ENCODE measurements at regions not wholly inside any gene's neighbourhood (a gene's known extent, or its start where the extent isn't known, plus 50 kb on each side); places are given as distances from the start of the nearest gene placed in this dataset.

DNA sequence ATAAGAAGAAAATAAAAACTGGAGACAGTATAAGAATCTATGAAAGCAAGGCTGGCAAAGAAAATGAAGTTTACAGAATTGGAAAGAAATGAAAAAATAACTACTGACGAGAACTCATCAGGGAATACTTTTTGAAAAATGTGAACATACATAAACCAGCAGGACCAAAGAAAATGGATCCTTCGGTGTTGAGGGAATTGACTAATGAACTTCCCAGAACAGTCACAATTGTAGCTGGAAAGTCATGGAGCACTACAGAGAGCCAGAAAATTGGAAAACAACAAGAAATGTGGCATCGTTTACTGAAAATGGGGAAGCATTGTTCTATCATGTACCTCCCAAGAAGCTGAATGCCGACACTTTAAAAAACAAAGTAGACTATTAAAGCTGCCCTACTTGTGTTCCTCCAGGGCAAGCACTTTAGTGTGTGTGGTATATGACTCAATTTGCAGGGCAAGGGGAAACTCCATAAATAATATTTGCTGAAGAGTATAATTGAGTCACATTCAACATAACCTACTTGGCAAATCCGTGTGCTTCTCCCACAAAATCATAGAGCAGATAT, 1221.6 kb upstream of the NRXN1 start:
- DNase-seq (ENCODE audit: low read depth in 4 of 6, low spot score in 6 of 6): peak in 3 of 6 donors; percentile 15 to 91 (median 17)
- Histone ChIP-seq H3K9me3 (ENCODE audit: control insufficient read depth, insufficient read depth, low read length) (no peaks in the 10 kb centered on the region), H3K4me1 (ENCODE audit: control insufficient read depth, insufficient read depth, low read length) (no peaks in the 10 kb centered on the region), H3K36me3 (ENCODE audit: control insufficient read depth, insufficient read depth, low read length) (no peaks in the 10 kb centered on the region), H3K27me3 (ENCODE audit: control insufficient read depth, insufficient read depth, low read length) (no peaks in the 10 kb centered on the region), H3K27ac (ENCODE audit: low read depth, low read length) (no peak overlapping the region), H3K4me3 (ENCODE audit: low read depth, low read length) (no peak overlapping the region)
- 100% methylated on average over 1 of the region's 5 CpGs for WGBS (ENCODE audit: insufficient coverage)

DNA sequence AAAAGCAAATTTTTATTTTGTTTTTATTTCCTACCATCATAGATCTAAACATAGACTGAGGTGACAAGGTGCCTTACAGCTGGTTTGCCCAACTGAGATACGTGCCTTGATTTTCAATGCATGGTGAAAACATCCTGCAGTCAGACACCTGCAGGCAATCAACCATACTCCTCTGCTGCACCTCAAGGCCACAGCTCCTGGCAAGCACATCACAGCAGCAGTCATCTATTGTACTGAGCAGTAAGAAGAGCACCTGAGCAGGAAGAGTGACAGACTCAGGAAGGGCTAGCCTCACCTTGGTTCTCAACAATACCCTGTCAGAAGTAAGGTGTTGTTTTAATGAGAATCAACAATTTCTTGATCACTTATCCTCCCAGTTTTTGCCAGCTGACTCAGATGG, 1206.8 kb upstream of the NRXN1 start:
- H3K27ac ChIP-seq (ENCODE audit: low read depth, low read length): no peak overlapping the region
- no peak overlapping the region for H3K4me3 ChIP-seq (ENCODE audit: low read depth, low read length)
- H3K4me1 ChIP-seq (ENCODE audit: control insufficient read depth, insufficient read depth, low read length): no peaks in the 10 kb centered on the region
- no peak for DNase-seq (ENCODE audit: low read depth in 4 of 6, low spot score in 6 of 6)
- H3K36me3 ChIP-seq (ENCODE audit: control insufficient read depth, insufficient read depth, low read length): no peaks in the 10 kb centered on the region
- no peaks in the 10 kb centered on the region for H3K27me3 ChIP-seq (ENCODE audit: control insufficient read depth, insufficient read depth, low read length)
- 67% methylated on average over 1 of the region's 1 CpG for WGBS (ENCODE audit: insufficient coverage)
- no peaks in the 10 kb centered on the region for H3K9me3 ChIP-seq (ENCODE audit: control insufficient read depth, insufficient read depth, low read length)

DNA sequence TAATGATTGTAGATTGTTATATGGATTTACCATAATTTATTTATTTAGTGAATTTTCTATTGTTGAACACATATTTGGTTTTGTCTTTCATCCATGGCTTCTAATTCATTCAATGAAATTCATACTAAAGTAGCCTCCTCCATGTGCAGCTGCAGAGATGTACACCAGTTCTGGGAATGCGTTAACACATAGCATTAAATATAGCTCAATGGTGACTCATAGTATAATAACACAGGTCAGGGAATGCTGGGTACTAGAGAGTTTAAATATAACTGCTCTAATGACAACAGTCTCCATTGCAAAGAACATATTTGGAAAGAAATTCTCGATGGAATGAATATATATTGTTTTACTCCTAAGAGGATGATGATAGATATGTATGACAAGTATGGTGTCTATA, 1190.2 kb upstream of the NRXN1 start:
- Histone ChIP-seq H3K27me3 (ENCODE audit: control insufficient read depth, insufficient read depth, low read length) (no peaks in the 10 kb centered on the region), H3K4me1 (ENCODE audit: control insufficient read depth, insufficient read depth, low read length) (no peaks in the 10 kb centered on the region), H3K36me3 (ENCODE audit: control insufficient read depth, insufficient read depth, low read length) (no peaks in the 10 kb centered on the region), H3K4me3 (ENCODE audit: low read depth, low read length) (no peak overlapping the region), H3K9me3 (ENCODE audit: control insufficient read depth, insufficient read depth, low read length) (no peaks in the 10 kb centered on the region), H3K27ac (ENCODE audit: low read depth, low read length) (no peak overlapping the region)
- no CpG with 5 or more reads among the region's 2 CpGs for WGBS (ENCODE audit: insufficient coverage)
- DNase-seq (ENCODE audit: low read depth in 4 of 6, low spot score in 6 of 6): no peak

DNA sequence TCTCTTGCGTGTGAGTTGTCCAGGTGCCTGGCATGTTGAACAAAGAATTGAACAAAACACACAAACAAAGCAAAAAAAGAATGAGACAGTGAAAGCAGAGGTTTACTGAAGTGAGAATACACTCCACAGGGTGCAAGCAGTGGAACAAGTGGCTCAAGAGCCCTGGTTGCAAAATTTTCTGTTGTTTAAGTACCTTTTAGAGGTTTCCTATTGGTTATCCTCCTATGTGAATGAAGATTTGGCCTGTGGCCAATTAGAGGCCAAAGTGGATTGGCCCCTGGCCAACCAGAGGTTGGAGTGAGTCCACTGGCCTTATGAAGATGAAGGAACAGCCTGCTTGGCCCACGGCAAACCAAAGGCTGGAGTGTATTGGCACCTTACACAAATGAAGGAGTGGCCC, 1188.5 kb upstream of the NRXN1 start:
- Histone ChIP-seq H3K9me3 (ENCODE audit: control insufficient read depth, insufficient read depth, low read length) (no peaks in the 10 kb centered on the region), H3K36me3 (ENCODE audit: control insufficient read depth, insufficient read depth, low read length) (no peaks in the 10 kb centered on the region), H3K4me1 (ENCODE audit: control insufficient read depth, insufficient read depth, low read length) (no peaks in the 10 kb centered on the region), H3K4me3 (ENCODE audit: low read depth, low read length) (no peak overlapping the region), H3K27ac (ENCODE audit: low read depth, low read length) (no peak overlapping the region), H3K27me3 (ENCODE audit: control insufficient read depth, insufficient read depth, low read length) (no peaks in the 10 kb centered on the region)
- DNase-seq (ENCODE audit: low read depth in 4 of 6, low spot score in 6 of 6): peak in 1 of 6 donors; percentile 6
- 58% methylated on average over 1 of the region's 2 CpGs for WGBS (ENCODE audit: insufficient coverage)

DNA sequence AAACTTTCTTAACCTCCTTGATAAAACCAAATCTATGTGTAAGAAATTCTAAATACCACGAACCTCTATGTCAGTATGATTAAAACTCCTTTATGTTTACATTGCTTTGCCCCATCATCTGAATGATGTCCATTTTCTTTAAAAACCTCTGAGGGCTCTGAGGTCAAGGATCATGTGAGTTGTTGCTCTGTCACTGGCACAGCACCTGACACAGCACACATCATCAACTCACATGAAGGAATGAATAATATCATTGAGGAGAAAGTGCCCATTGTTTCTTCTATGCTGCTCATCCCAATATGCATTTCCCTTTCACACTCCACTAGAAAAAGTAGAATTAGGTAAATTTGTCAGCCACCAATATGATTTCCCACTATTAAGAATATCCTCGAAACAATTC, 1178.7 kb upstream of the NRXN1 start:
- H3K9me3 ChIP-seq (ENCODE audit: control insufficient read depth, insufficient read depth, low read length): no peaks in the 10 kb centered on the region
- no peaks in the 10 kb centered on the region for H3K27me3 ChIP-seq (ENCODE audit: control insufficient read depth, insufficient read depth, low read length)
- H3K27ac ChIP-seq (ENCODE audit: low read depth, low read length): no peak overlapping the region
- WGBS (ENCODE audit: insufficient coverage): no CpG with 5 or more reads among the region's 2 CpGs
- DNase-seq (ENCODE audit: low read depth in 4 of 6, low spot score in 6 of 6): no peak
- no peaks in the 10 kb centered on the region for H3K36me3 ChIP-seq (ENCODE audit: control insufficient read depth, insufficient read depth, low read length)
- no peak overlapping the region for H3K4me3 ChIP-seq (ENCODE audit: low read depth, low read length)
- no peaks in the 10 kb centered on the region for H3K4me1 ChIP-seq (ENCODE audit: control insufficient read depth, insufficient read depth, low read length)

DNA sequence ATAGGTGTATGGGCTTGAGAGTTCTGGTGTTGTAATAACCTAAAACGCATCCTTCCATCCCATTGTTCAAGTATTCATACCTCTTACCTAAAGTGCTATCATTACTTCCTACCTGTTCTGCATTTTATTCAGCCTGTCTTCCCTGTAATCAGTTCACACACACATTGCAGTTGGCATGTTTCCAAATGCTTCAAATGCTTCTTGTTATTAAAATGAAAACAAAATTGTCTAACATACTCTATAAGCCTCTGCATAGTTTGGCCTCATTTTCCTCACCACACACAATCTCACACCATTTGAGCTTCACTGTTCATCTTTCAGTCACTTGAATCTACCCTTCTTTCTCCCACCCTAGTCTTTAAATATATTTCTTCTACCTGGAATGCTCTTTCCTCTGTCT, 1178.2 kb upstream of the NRXN1 start:
- H3K4me1 ChIP-seq (ENCODE audit: control insufficient read depth, insufficient read depth, low read length): no peaks in the 10 kb centered on the region
- WGBS (ENCODE audit: insufficient coverage): no CpG with 5 or more reads among the region's 1 CpG
- DNase-seq (ENCODE audit: low read depth in 4 of 6, low spot score in 6 of 6): peak in 1 of 6 donors; percentile 21
- H3K27ac ChIP-seq (ENCODE audit: low read depth, low read length): no peak overlapping the region
- no peaks in the 10 kb centered on the region for H3K9me3 ChIP-seq (ENCODE audit: control insufficient read depth, insufficient read depth, low read length)
- H3K36me3 ChIP-seq (ENCODE audit: control insufficient read depth, insufficient read depth, low read length): no peaks in the 10 kb centered on the region
- no peaks in the 10 kb centered on the region for H3K27me3 ChIP-seq (ENCODE audit: control insufficient read depth, insufficient read depth, low read length)
- H3K4me3 ChIP-seq (ENCODE audit: low read depth, low read length): no peak overlapping the region

DNA sequence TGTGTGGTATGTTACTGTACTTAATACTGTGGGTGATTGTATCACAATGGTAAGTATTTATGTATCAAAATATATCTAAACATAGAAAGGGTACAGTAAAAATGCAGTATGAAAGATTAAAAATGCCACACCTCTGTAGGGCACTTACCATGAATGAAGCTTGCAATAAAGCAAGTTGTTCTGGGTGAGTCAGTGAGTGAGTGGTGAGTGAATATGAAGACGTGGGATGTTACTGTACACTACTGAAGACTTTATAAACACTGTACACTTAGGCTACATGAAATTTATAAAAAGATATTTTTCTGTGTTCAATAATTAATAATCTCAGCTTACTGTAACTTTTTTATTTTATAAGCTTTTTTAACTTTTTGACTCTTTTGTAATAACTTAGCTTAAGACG, 1162.4 kb upstream of the NRXN1 start:
- no CpG with 5 or more reads among the region's 2 CpGs for WGBS (ENCODE audit: insufficient coverage)
- H3K27ac ChIP-seq (ENCODE audit: low read depth, low read length): no peak overlapping the region
- H3K36me3 ChIP-seq (ENCODE audit: control insufficient read depth, insufficient read depth, low read length): no peaks in the 10 kb centered on the region
- no peaks in the 10 kb centered on the region for H3K4me1 ChIP-seq (ENCODE audit: control insufficient read depth, insufficient read depth, low read length)
- DNase-seq (ENCODE audit: low read depth in 4 of 6, low spot score in 6 of 6): no peak
- no peaks in the 10 kb centered on the region for H3K9me3 ChIP-seq (ENCODE audit: control insufficient read depth, insufficient read depth, low read length)
- H3K4me3 ChIP-seq (ENCODE audit: low read depth, low read length): no peak overlapping the region
- H3K27me3 ChIP-seq (ENCODE audit: control insufficient read depth, insufficient read depth, low read length): no peaks in the 10 kb centered on the region

DNA sequence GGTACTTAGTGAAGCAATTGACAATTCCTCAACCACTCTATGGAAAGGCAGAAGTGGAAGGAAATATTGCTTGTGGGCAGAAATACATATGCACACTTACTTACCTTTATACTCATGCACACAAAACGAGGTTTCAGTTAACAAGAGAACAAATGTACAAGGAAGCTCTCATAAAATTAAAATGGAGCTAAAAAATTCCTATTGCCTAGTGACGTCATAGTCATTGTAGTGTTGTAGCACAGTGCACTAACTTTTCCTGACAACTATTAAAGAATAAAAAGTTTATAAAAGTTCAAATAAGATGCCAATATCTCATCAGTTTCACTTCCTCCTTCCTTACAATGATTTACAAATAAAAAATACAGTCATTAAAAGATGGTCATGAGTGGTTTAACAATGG, 1161.9 kb upstream of the NRXN1 start:
- Histone ChIP-seq H3K4me3 (ENCODE audit: low read depth, low read length) (no peak overlapping the region), H3K9me3 (ENCODE audit: control insufficient read depth, insufficient read depth, low read length) (no peaks in the 10 kb centered on the region), H3K4me1 (ENCODE audit: control insufficient read depth, insufficient read depth, low read length) (no peaks in the 10 kb centered on the region), H3K27me3 (ENCODE audit: control insufficient read depth, insufficient read depth, low read length) (no peaks in the 10 kb centered on the region), H3K36me3 (ENCODE audit: control insufficient read depth, insufficient read depth, low read length) (no peaks in the 10 kb centered on the region), H3K27ac (ENCODE audit: low read depth, low read length) (no peak overlapping the region)
- no CpG with 5 or more reads among the region's 2 CpGs for WGBS (ENCODE audit: insufficient coverage)
- DNase-seq (ENCODE audit: low read depth in 4 of 6, low spot score in 6 of 6): no peak

DNA sequence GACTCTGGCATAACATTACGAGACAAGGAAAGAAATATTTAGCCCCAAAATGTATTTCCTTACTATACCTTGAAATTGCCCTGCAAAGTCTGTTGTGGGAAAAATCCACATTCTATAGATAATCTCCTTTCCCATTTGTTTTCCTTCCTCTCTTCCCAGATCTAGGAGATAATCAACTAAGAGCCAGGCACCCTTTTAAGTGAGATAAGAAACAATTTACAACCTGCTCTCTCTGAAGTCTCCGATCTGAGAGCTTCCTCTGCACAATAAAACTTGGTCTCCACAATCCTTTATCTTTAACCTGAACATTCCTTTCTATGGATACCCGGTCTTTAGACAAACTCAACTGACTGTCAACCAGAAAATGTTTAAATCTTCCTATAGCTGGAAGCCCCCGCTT, 1160.7 kb upstream of the NRXN1 start:
- WGBS (ENCODE audit: insufficient coverage): 58% methylated on average over 2 of the region's 4 CpGs
- no peak overlapping the region for H3K27ac ChIP-seq (ENCODE audit: low read depth, low read length)
- H3K4me1 ChIP-seq (ENCODE audit: control insufficient read depth, insufficient read depth, low read length): no peaks in the 10 kb centered on the region
- no peak for DNase-seq (ENCODE audit: low read depth in 4 of 6, low spot score in 6 of 6)
- H3K4me3 ChIP-seq (ENCODE audit: low read depth, low read length): no peak overlapping the region
- no peaks in the 10 kb centered on the region for H3K27me3 ChIP-seq (ENCODE audit: control insufficient read depth, insufficient read depth, low read length)
- no peaks in the 10 kb centered on the region for H3K9me3 ChIP-seq (ENCODE audit: control insufficient read depth, insufficient read depth, low read length)
- H3K36me3 ChIP-seq (ENCODE audit: control insufficient read depth, insufficient read depth, low read length): no peaks in the 10 kb centered on the region

DNA sequence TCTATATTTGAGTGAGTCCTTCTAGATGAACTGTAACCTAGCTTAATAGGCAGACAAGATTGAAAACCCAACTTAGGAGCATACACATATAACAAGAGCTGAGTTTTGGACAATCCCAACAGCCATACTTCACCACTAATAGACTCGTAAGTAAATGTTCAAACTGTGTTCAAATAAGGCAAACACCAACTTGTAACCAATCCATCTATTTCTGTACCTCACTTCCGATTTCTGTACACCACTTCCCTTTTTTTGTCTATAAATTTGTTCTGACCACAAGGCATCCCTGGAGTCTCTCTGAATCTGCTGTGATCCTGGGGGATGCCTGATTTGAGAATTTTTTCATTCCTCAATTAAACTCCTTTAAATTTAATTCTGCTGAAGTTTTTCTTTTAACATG, 1149.1 kb upstream of the NRXN1 start:
- no peak for DNase-seq (ENCODE audit: low read depth in 4 of 6, low spot score in 6 of 6)
- Histone ChIP-seq H3K4me3 (ENCODE audit: low read depth, low read length) (no peak overlapping the region), H3K9me3 (ENCODE audit: control insufficient read depth, insufficient read depth, low read length) (peaks cover 3% of the 10 kb centered on the region), H3K27me3 (ENCODE audit: control insufficient read depth, insufficient read depth, low read length) (no peaks in the 10 kb centered on the region), H3K27ac (ENCODE audit: low read depth, low read length) (no peak overlapping the region), H3K4me1 (ENCODE audit: control insufficient read depth, insufficient read depth, low read length) (no peaks in the 10 kb centered on the region), H3K36me3 (ENCODE audit: control insufficient read depth, insufficient read depth, low read length) (no peaks in the 10 kb centered on the region)
- WGBS (ENCODE audit: insufficient coverage): 100% methylated on average over 1 of the region's 2 CpGs
